HG02610 (cell line): ENCODE measurements at regions not wholly inside any gene's neighbourhood (a gene's known extent, or its start where the extent isn't known, plus 50 kb on each side); places are given as distances from the start of the nearest gene placed in this dataset.
A peak's percentile ranks its signal among the peaks of the same experiment; 100 is the strongest.

Source experiments
- ATAC-seq: cut with Tn5 transposase; IDR thresholded peaks from one replicate; pipeline ENCODE4 v1.9.1; 2021; ENCODE audit warnings: mild to moderate bottlenecking, moderate library complexity; ENCODE audit not compliant: unreplicated experiment

DNA sequence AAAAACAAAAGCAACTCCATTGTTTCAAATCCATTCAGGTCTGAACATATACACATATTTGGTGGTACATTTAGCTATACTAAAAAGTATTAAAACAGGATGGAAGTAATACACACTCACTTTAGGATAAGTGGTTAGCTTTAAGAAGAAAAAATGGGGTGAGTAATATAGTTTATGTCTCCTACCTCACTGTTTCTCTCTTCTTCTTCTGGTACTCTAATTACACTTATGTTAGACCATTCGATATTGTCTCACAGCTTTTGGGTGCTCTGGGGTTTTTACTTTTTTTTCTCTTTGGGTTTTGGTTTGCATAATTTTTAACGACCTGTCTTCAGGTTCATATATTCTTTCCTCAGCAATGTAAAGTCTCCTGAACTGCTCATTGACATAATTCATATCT lies 75.4 kb upstream of the AKAP13 start:
- no peak for ATAC-seq

DNA sequence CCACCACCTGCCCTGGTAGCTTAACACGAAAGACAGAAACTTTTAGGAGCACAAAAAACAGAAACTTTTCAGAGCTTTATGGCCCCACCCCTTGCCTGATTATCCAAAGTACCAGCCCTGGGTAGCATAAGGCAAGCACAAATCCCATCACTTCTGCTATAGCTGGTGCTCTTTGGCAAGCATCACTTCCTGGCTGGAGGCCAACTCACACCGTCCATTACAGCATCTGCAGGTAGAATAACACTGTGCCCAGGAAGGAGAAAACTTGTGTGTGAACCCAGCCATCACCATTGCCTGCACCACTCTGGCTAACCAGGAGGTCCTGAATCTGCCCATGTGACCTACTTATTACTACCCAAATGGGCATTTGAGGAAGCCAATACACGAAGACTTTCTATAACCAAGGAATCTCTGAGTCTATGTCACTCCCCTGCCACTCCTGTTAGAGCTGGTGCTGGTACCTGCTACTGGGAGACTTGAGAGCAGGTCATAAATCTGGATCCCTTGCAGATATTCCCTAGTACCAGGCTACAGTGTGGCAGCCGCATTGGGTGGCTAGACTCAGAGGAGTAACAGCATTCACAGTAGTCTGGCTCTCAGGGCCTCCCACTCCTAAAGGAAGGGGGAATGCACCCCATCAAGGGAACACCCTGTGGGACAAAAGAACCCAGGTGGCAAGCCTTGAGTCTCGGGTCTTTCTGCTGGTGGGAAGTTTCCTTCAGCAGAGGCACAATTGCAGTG lies 73.3 kb upstream of the AKAP13 start:
- peak; percentile 23 for ATAC-seq

DNA sequence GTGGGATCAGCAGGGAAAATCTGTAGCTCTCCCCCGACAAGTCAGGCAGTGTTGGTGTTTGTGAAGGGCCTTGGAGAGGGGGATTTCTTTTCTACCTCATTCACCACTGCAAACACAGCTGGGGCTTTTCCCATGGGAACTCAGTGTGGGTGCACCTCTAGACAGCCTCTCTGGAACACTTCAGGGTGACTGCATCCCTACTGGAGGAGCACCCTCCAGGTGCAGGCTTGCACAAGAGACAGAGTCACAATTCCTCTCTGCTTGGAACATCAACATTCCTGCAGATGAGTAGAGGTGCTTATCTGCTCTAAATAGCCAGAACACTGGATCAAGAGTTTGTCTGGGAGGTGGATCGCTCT lies 72.7 kb upstream of the AKAP13 start:
- ATAC-seq: peak; percentile 34

- no peak for ATAC-seq
Measured at GRCh38 chr15:85311647-85312046, 68.8 kb upstream of the AKAP13 start.

- peak; percentile 95 for ATAC-seq
Measured at GRCh38 chr15:85312486-85312885, 67.9 kb upstream of the AKAP13 start.

- ATAC-seq: no peak
Measured at GRCh38 chr15:85312929-85313331, 67.5 kb upstream of the AKAP13 start.

- no peak for ATAC-seq
Measured at GRCh38 chr15:85313339-85313738, 67.1 kb upstream of the AKAP13 start.

- no peak for ATAC-seq
Measured at GRCh38 chr15:85314146-85314545, 66.3 kb upstream of the AKAP13 start.

GRCh38 chr15:85314633-85315032 lies 65.8 kb upstream of the AKAP13 start:
- ATAC-seq: no peak

- ATAC-seq: no peak
Measured at GRCh38 chr15:85316244-85316934, 64.0 kb upstream of the AKAP13 start.

- ATAC-seq: peak; percentile 86
Measured at GRCh38 chr15:85318048-85318731, 62.2 kb upstream of the AKAP13 start.

- peak; percentile 31 for ATAC-seq
Measured at GRCh38 chr15:85318732-85319076, 61.7 kb upstream of the AKAP13 start.

DNA sequence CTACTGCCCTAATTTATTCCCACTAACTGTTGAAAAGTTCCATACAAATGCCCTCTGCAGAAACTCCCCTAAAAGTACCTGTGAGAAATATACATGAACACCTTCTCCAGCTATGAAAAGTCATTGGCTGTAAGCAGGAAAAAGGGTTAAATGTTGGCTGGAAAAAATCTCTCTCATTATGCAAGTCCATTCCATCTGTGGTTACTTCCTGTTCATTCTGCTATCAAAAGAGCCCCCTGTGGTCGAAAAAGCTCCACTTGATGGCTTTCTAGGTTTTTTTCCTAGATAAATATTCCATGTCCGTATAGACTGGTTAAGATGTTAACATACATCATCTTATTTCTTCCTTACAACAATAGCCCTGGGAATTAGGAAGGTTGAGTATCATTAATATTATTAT lies 56.2 kb upstream of the AKAP13 start:
- no peak for ATAC-seq

DNA sequence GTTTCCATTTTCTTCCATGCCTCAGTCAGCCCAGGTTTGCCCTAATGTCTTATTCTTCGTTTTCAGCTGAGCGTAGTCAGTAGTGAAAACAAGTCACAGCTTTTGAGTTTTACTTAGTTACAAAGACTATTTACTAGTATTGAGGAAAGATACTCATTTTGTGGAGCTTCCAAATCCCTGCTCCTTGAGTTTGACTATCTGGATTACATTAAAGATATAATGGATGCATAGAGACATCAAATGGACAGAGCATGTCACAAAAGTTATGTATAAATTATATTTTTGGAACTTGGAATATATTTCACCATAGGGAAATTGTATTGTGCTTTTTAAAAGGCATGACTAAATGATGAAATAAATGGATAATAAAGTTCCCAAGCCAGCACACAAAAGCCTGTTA lies 54.6 kb upstream of the AKAP13 start:
- ATAC-seq: no peak

- no peak for ATAC-seq
Measured at GRCh38 chr15:85326291-85326690, 54.1 kb upstream of the AKAP13 start.

DNA sequence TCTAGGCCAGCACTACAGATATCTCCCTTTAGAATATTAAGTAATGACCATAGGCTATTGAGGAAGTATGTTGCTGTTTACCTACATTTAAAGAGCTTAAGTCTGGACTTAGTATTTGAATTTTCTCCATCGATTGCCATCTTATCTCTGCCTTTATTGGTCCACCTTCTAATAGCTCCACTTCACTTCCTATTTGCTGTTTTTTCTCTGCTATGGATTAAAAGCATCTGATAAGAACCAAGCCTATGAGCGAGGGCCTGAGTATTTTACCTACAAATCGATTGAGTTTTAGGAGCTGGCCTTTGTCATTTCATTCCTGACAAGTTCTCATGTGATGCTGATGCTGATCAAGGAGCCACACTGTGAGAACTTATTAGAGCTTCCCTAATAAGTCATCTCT lies 52.6 kb upstream of the AKAP13 start:
- ATAC-seq: no peak

GRCh38 chr15:85329561-85330422 lies 50.6 kb upstream of the AKAP13 start:
- peak; percentile 46 for ATAC-seq
